Chondrocyte (in vitro differentiated cells): ENCODE measurements at regions not wholly inside any gene's neighbourhood (a gene's known extent, or its start where the extent isn't known, plus 50 kb on each side); places are given as distances from the start of the nearest gene placed in this dataset.

ENCODE experiments used
- DNase-seq: peaks from one replicate; pipeline ENCODE4 v3.0.0; 2021; ENCODE audit warnings: mixed read lengths, low spot score
- H3K27ac Mint-ChIP-seq: one replicate; pipeline ENCODE4 v1.8.0; 2021; ENCODE audit warnings: mild to moderate bottlenecking, moderate library complexity, mixed read lengths; ENCODE audit not compliant: unreplicated experiment
- H3K27me3 Mint-ChIP-seq: 2 replicates; pipeline ENCODE4 v1.8.0; 2021; ENCODE audit warnings: low read depth, mixed read lengths
- H3K36me3 Mint-ChIP-seq: 2 replicates; pipeline ENCODE4 v1.8.0; 2021; ENCODE audit warnings: low read depth, mixed read lengths
- H3K4me1 Mint-ChIP-seq: 2 replicates; pipeline ENCODE4 v1.8.0; 2021; ENCODE audit warnings: low read depth, mild to moderate bottlenecking, mixed read lengths
- H3K4me3 Mint-ChIP-seq: one replicate; pipeline ENCODE4 v1.8.0; 2021; ENCODE audit warnings: mild to moderate bottlenecking, moderate library complexity, mixed read lengths; ENCODE audit not compliant: unreplicated experiment
- H3K9me3 Mint-ChIP-seq: 2 replicates; pipeline ENCODE4 v1.8.0; 2021; ENCODE audit warnings: low read depth, mixed read lengths
- CTCF ChIP-seq: fragments of 200-600 bp; sonication (generic); IDR thresholded peaks from 2 replicates; pipeline ENCODE4 v1.5.0; 2021; ENCODE audit warnings: antibody characterized with exemption, mild to moderate bottlenecking, moderate library complexity

GRCh38 chr3:72536206-72536877 is 311.9 kb downstream of the SHQ1 start:
- TF ChIP-seq CTCF: no peak

GRCh38 chr3:72535772-72536171 is 312.5 kb downstream of the SHQ1 start:
- peaks cover 9% of the 10 kb centered on the region for H3K27me3 Mint-ChIP-seq
- peak overlapping the region; percentile 60 for H3K27ac Mint-ChIP-seq
- H3K9me3 Mint-ChIP-seq: peaks cover 6% of the 10 kb centered on the region
- H3K4me1 Mint-ChIP-seq: peaks cover 11% of the 10 kb centered on the region
- H3K36me3 Mint-ChIP-seq: peaks cover 2% of the 10 kb centered on the region
- no peak overlapping the region for H3K4me3 Mint-ChIP-seq
- TF ChIP-seq CTCF: no peak
- no peak for DNase-seq

More at GRCh38 chr3:72536206-72536877, 311.9 kb downstream of the SHQ1 start:
- H3K4me3 Mint-ChIP-seq: no peak overlapping the region
- H3K27me3 Mint-ChIP-seq: peaks cover 9% of the 10 kb centered on the region
- H3K9me3 Mint-ChIP-seq: peaks cover 3% of the 10 kb centered on the region
- DNase-seq: no peak
- no peaks in the 10 kb centered on the region for H3K36me3 Mint-ChIP-seq
- no peak overlapping the region for H3K27ac Mint-ChIP-seq
- H3K4me1 Mint-ChIP-seq: peaks cover 11% of the 10 kb centered on the region

GRCh38 chr3:72533591-72534473 is 314.4 kb downstream of the SHQ1 start:
- H3K9me3 Mint-ChIP-seq: peaks cover 4% of the 10 kb centered on the region
- peaks cover 2% of the 10 kb centered on the region for H3K36me3 Mint-ChIP-seq
- peaks cover 8% of the 10 kb centered on the region for H3K27me3 Mint-ChIP-seq
- no peak overlapping the region for H3K4me3 Mint-ChIP-seq
- H3K27ac Mint-ChIP-seq: no peak overlapping the region
- TF ChIP-seq CTCF: no peak
- H3K4me1 Mint-ChIP-seq: peaks cover 11% of the 10 kb centered on the region
- DNase-seq: no peak

GRCh38 chr3:72530426-72530825 is 317.8 kb downstream of the SHQ1 start:
- DNase-seq: no peak

More at GRCh38 chr3:72530426-72530825, 317.8 kb downstream of the SHQ1 start:
- Mint-ChIP-seq H3K4me3 (no peak overlapping the region), H3K36me3 (peaks cover 2% of the 10 kb centered on the region), H3K27me3 (peaks cover 6% of the 10 kb centered on the region), H3K9me3 (peaks cover 4% of the 10 kb centered on the region), H3K4me1 (no peaks in the 10 kb centered on the region), H3K27ac (no peak overlapping the region)
- TF ChIP-seq CTCF: no peak
